ENCODE measurements at regions not wholly inside any gene's neighbourhood (a gene's known extent, or its start where the extent isn't known, plus 50 kb on each side); places are given as distances from the start of the nearest gene placed in this dataset.
A peak's percentile ranks its signal among the peaks of the same experiment; 100 is the strongest.

GRCh38 chr5:73363911-73364730 lies 84.5 kb downstream of the FOXD1 start:
- H3K4me1 ChIP-seq: peaks cover 28% of the 10 kb centered on the region
- no peak for TF ChIP-seq CHD2 (IDR thresholded peaks at IDR 0.05; ENCODE audit: low read length, partially characterized antibody)
- TF ChIP-seq, protein P1, sequence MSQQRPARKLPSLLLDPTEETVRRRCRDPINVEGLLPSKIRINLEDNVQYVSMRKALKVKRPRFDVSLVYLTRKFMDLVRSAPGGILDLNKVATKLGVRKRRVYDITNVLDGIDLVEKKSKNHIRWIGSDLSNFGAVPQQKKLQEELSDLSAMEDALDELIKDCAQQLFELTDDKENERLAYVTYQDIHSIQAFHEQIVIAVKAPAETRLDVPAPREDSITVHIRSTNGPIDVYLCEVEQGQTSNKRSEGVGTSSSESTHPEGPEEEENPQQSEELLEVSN (IDR thresholded peaks at IDR 0.05; ENCODE audit: borderline replicate concordance, low read depth): no peak
- TF ChIP-seq CEBPB (IDR thresholded peaks at IDR 0.05): peak; percentile 32 to 71; a peak in 2 of 4 replicates
- no peak for TF ChIP-seq JUNB (IDR thresholded peaks at IDR 0.05)
- peak overlapping the region; percentile 28; the same call in 2 of the 3 replicates for H3K4me2 ChIP-seq
- peak overlapping the region; percentile 41 to 46 for H3K27ac ChIP-seq
- 51% methylated on average over 4 of the region's 4 CpGs for WGBS (ENCODE audit: missing lambda C conversion rate)
- no peak overlapping the region for H3K4me3 ChIP-seq
- ATAC-seq (peak; percentile 24 to 38; a peak in 3 of 6 replicates), DNase-seq (ENCODE audit: low read depth in 1 of 2, low spot score in 1 of 2) (peak in 1 of 2 experiments; percentile 17), FAIRE-seq (no peak)
- H3K9me3 ChIP-seq: no peaks in the 10 kb centered on the region
- ChIA-PET POLR2A (no interaction called here), CTCF (interaction anchor here (0.9 to 5.7 kb wide), 9 partner anchors 10 to 148 kb away, joined by 3 to 37 read pairs (median 7); partner anchors contain the start of gene FOXD1)

DNA sequence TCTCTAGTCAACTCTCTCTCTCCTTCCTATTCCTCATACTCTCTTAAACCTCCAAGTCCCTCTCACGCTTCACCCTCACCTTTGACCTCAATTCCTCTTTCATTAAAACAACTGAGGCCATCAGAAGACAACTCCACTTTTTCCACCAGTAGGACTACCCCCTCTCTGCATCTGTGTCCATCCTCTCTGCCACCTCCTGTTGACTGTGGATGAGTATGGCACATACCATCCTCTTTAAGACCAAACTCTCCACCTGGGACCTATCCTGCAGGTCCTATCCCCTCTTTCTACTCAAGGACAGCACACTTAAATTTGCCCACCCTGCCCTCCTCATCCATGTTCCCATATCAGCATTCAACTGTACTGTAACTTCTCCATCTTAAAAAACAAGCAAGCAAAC lies 89.2 kb downstream of the FOXD1 start:
- DNase-seq (ENCODE audit: low read depth in 1 of 2, low spot score in 1 of 2) (no peak), ATAC-seq (peak in 1 of 2 experiments; percentile 47; a peak in 1 of 6 replicates), FAIRE-seq (no peak)
- Histone ChIP-seq H3K9me3 (no peaks in the 10 kb centered on the region), H3K4me3 (no peak overlapping the region), H3K4me1 (peaks cover 9% of the 10 kb centered on the region; the same call in 2 of the 3 replicates), H3K27ac (no peak overlapping the region), H3K4me2 (no peak overlapping the region)
- 89% methylated on average over 1 of the region's 1 CpG for WGBS (ENCODE audit: missing lambda C conversion rate)
- TF ChIP-seq KDM5A (IDR thresholded peaks at IDR 0.05) (no peak), NPAS2 (CRISPR knock-in tag; IDR thresholded peaks at IDR 0.05; ENCODE audit: borderline replicate concordance) (no peak), HEYL (CRISPR knock-in tag; IDR thresholded peaks at IDR 0.05) (no peak)
- POLR2A ChIA-PET: no interaction called here
- CTCF ChIA-PET: interaction anchor here (1.0 kb wide), 2 partner anchors 78 to 143 kb away, joined by 3 to 6 read pairs; no protein-coding TSS in a partner anchor

DNA sequence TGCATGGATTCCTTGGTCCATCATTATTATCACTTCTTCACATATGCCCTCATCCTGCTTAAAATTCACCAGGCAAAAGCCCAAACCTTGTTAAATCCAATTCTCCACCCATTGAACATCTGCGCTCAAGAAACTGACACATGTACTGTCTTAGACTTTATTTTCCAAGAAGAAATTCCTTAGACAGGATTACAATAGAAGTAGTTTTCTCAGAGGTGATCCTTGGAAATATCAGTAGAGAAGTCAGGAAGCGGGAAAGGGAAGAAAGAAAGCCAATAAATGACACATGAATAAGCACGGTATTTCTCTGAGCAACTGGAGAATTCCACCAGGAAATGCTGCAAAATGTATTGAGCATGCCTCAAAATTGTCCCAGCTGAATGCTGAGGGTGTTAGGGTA lies 90.2 kb downstream of the FOXD1 start:
- POLR2A ChIA-PET: no interaction called here
- H3K4me1 ChIP-seq: no peaks in the 10 kb centered on the region
- no peak overlapping the region for H3K4me3 ChIP-seq
- no peaks in the 10 kb centered on the region for H3K9me3 ChIP-seq
- no peak overlapping the region for H3K27ac ChIP-seq
- 84% methylated on average over 3 of the region's 3 CpGs for WGBS (ENCODE audit: missing lambda C conversion rate)
- CTCF ChIA-PET: interaction anchor here (1.0 kb wide), 1 partner anchor 142 kb away, joined by 6 read pairs; no protein-coding TSS in a partner anchor
- no peak for FAIRE-seq
- H3K4me2 ChIP-seq: no peak overlapping the region
- ATAC-seq: no peak
- TF ChIP-seq CHD4 (IDR thresholded peaks at IDR 0.05; ENCODE audit: borderline replicate concordance) (no peak), CHD2 (IDR thresholded peaks at IDR 0.05; ENCODE audit: low read length, partially characterized antibody) (no peak), MAZ (IDR thresholded peaks at IDR 0.05; ENCODE audit: borderline replicate concordance, low read depth, low read length) (no peak), PHF8 (IDR thresholded peaks at IDR 0.05; ENCODE audit: borderline replicate concordance, low read depth) (no peak), RNF2 (IDR thresholded peaks at IDR 0.05; ENCODE audit: borderline replicate concordance, low read depth) (no peak), FOSL2 (IDR thresholded peaks at IDR 0.05) (no peak), FOSL2 (CRISPR knock-in tag; IDR thresholded peaks at IDR 0.05) (no peak), KDM1A (IDR thresholded peaks at IDR 0.05; ENCODE audit: low read depth) (no peak), FOSB (CRISPR knock-in tag; IDR thresholded peaks at IDR 0.05) (no peak), SREBF2 (IDR thresholded peaks at IDR 0.05) (no peak), REST (IDR thresholded peaks at IDR 0.05) (no peak), GATA3 (IDR thresholded peaks at IDR 0.05; ENCODE audit: borderline replicate concordance) (no peak), RARB (CRISPR knock-in tag; IDR thresholded peaks at IDR 0.05) (no peak), ELK1 (IDR thresholded peaks at IDR 0.05; ENCODE audit: low read depth, low read length) (no peak), EHMT2 (IDR thresholded peaks at IDR 0.05; ENCODE audit: low read depth) (no peak), CBX2 (IDR thresholded peaks at IDR 0.05; ENCODE audit: borderline replicate concordance, low read depth) (no peak), EP300 (IDR thresholded peaks at IDR 0.05) (no peak), PBX3 (IDR thresholded peaks at IDR 0.05) (no peak), ZSCAN20 (CRISPR knock-in tag; IDR thresholded peaks at IDR 0.05) (no peak)
- no peak for DNase-seq (ENCODE audit: low read depth in 1 of 2, low spot score in 1 of 2)

Measured in A549 (cell line).